Right lobe of liver (tissue), 4 donors: ENCODE measurements at regions not wholly inside any gene's neighbourhood (a gene's known extent, or its start where the extent isn't known, plus 50 kb on each side); places are given as distances from the start of the nearest gene placed in this dataset.

Experiments used
- POLR2A ChIP-seq: fragments of 450-650 bp; IDR thresholded peaks from one replicate; pipeline ENCODE4 v1.6.1; 2017; ENCODE audit warnings: antibody characterized with exemption, mild to moderate bottlenecking
- TF ChIP-seq, protein P1 (sequence below), 4 donors: fragments of 200-600 bp in 3 of 4; fragments of 450-650 bp in 1 of 4; IDR thresholded peaks; one replicate each; pipeline versions ENCODE4 v1.5.1 to v1.8.0; 2016 to 2022; ENCODE audit warnings: antibody characterized with exemption in 4 of 4, mild to moderate bottlenecking in 2 of 4
- donor health status: DM: no; HTN: no; CAD: no.
- donor health status: DM: no; HTN: no; CAD: no.
- donor health status: DM: no; HTN: yes; CAD: no.

GRCh38 chr2:23298551-23298950, 86.4 kb upstream of the KLHL29 start:
- TF ChIP-seq, protein P1, sequence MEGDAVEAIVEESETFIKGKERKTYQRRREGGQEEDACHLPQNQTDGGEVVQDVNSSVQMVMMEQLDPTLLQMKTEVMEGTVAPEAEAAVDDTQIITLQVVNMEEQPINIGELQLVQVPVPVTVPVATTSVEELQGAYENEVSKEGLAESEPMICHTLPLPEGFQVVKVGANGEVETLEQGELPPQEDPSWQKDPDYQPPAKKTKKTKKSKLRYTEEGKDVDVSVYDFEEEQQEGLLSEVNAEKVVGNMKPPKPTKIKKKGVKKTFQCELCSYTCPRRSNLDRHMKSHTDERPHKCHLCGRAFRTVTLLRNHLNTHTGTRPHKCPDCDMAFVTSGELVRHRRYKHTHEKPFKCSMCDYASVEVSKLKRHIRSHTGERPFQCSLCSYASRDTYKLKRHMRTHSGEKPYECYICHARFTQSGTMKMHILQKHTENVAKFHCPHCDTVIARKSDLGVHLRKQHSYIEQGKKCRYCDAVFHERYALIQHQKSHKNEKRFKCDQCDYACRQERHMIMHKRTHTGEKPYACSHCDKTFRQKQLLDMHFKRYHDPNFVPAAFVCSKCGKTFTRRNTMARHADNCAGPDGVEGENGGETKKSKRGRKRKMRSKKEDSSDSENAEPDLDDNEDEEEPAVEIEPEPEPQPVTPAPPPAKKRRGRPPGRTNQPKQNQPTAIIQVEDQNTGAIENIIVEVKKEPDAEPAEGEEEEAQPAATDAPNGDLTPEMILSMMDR (IDR thresholded peaks at IDR 0.05), result no peak
- TF ChIP-seq POLR2A, result no peak
